DOHH2 (cell line): ENCODE measurements at regions not wholly inside any gene's neighbourhood (a gene's known extent, or its start where the extent isn't known, plus 50 kb on each side); places are given as distances from the start of the nearest gene placed in this dataset.

Experiments
- CTCF ChIP-seq: fragments of 200-600 bp; sonication (generic); IDR thresholded peaks from one replicate; pipeline ENCODE4 v1.5.1; 2014; ENCODE audit warnings: antibody characterized with exemption, mild to moderate bottlenecking, low read depth, low read length; ENCODE audit not compliant: poor library complexity, severe bottlenecking
- EZH2phosphoT487 ChIP-seq: fragments of 200-600 bp; sonication (generic); IDR thresholded peaks from 2 replicates; pipeline ENCODE4 v1.6.1; 2017; ENCODE audit warnings: borderline replicate concordance, mild to moderate bottlenecking, antibody characterized with exemption, low read length, moderate library complexity, mixed read lengths

GRCh38 chr16:77046206-77046605 is 144.8 kb upstream of the MON1B start:
- TF ChIP-seq CTCF (no peak), EZH2phosphoT487 (no peak)
